Stimulated activated CD4-positive, alpha-beta T cell treated with anti-CD3 and anti-CD28 coated beads, Interleukin-2, amount 100 ng/mL, for 24 hours (primary cell): ENCODE measurements at regions not wholly inside any gene's neighbourhood (a gene's known extent, or its start where the extent isn't known, plus 50 kb on each side); places are given as distances from the start of the nearest gene placed in this dataset.
"Not testable (repeated sequence)": the region's sequence is repeated elsewhere in the genome, so short reads cannot be mapped to it uniquely, and the experiment has no call there.

Experiments used
- DNase-seq, 2 donors: peaks; one replicate each; pipeline ENCODE4 v3.0.0-alpha.2; 2020

- DNase-seq: no peak
These were observed 1588.0 kb downstream of the GRIK2 start for GRCh38 chr6:102981490-102982015.

- DNase-seq: no peak
These were observed 1587.4 kb downstream of the GRIK2 start for GRCh38 chr6:102980951-102981350.

- DNase-seq: no peak
These were observed 1568.4 kb downstream of the GRIK2 start for GRCh38 chr6:102961902-102962301.

- DNase-seq: no peak
These were observed 1557.5 kb downstream of the GRIK2 start for GRCh38 chr6:102950967-102951366.

- no peak for DNase-seq
These were observed 1551.0 kb downstream of the GRIK2 start for GRCh38 chr6:102944475-102944874.

GRCh38 chr6:102942206-102942605 lies 1548.7 kb downstream of the GRIK2 start:
- no peak for DNase-seq

GRCh38 chr6:102936959-102937358 lies 1543.5 kb downstream of the GRIK2 start:
- DNase-seq: no peak

GRCh38 chr6:102928109-102928508 lies 1534.6 kb downstream of the GRIK2 start:
- no peak for DNase-seq

GRCh38 chr6:102918161-102918560 lies 1524.7 kb downstream of the GRIK2 start:
- DNase-seq: no peak

GRCh38 chr6:102911571-102911970 lies 1518.1 kb downstream of the GRIK2 start:
- no peak for DNase-seq

- DNase-seq: not testable (repeated sequence)
These were observed 1517.2 kb downstream of the GRIK2 start for GRCh38 chr6:102910701-102911139.

GRCh38 chr6:102907181-102907580 lies 1513.7 kb downstream of the GRIK2 start:
- DNase-seq: no peak

GRCh38 chr6:102902471-102902870 lies 1509.0 kb downstream of the GRIK2 start:
- no peak for DNase-seq

- no peak for DNase-seq
These were observed 1502.2 kb downstream of the GRIK2 start for GRCh38 chr6:102895683-102896082.

- no peak for DNase-seq
These were observed 1491.7 kb downstream of the GRIK2 start for GRCh38 chr6:102885165-102885564.

GRCh38 chr6:102853249-102853955 lies 1459.9 kb downstream of the GRIK2 start:
- DNase-seq: no peak

GRCh38 chr6:102848796-102849195 lies 1455.3 kb downstream of the GRIK2 start:
- no peak for DNase-seq

- no peak for DNase-seq
These were observed 1454.7 kb downstream of the GRIK2 start for GRCh38 chr6:102848210-102848609.

GRCh38 chr6:102841060-102841459 lies 1447.6 kb downstream of the GRIK2 start:
- DNase-seq: no peak

- no peak for DNase-seq
These were observed 1438.5 kb downstream of the GRIK2 start for GRCh38 chr6:102832021-102832420.

- no peak for DNase-seq
These were observed 1426.6 kb downstream of the GRIK2 start for GRCh38 chr6:102820098-102820497.

GRCh38 chr6:102815207-102815606 lies 1421.7 kb downstream of the GRIK2 start:
- DNase-seq: no peak

GRCh38 chr6:102813489-102814275 lies 1420.2 kb downstream of the GRIK2 start:
- no peak for DNase-seq

- no peak for DNase-seq
These were observed 1418.7 kb downstream of the GRIK2 start for GRCh38 chr6:102812242-102812641.
